ENCODE measurements at regions not wholly inside any gene's neighbourhood (a gene's known extent, or its start where the extent isn't known, plus 50 kb on each side); places are given as distances from the start of the nearest gene placed in this dataset.

- Histone ChIP-seq H3K4me1 (peaks cover 0 to 3% (median 0%) of the 10 kb centered on the region in 3 donors), H3K4me3 (no peak overlapping the region), H3K36me3 (no peaks in the 10 kb centered on the region), H3K9me3 (no peaks in the 10 kb centered on the region), H3K27me3 (no peaks in the 10 kb centered on the region), H3K27ac (no peak overlapping the region)
- TF ChIP-seq CTCF (IDR thresholded peaks at IDR 0.05) (no peak), POLR2A (IDR thresholded peaks at IDR 0.05) (no peak)
- WGBS, 2 donors, result 84 to 93% methylated on average over 2 of the region's 2 CpGs
- DNase-seq, result no peak
- intact Hi-C loops (cut with DNase I), result no loop called here
Observed at GRCh38 chr2:30374380-30374779, 72.7 kb upstream of the LCLAT1 start.

GRCh38 chr2:30375915-30376314 lies 71.1 kb upstream of the LCLAT1 start:
- no peak overlapping the region for H3K4me3 ChIP-seq
- H3K27ac ChIP-seq, result no peak overlapping the region
- intact Hi-C loops (cut with DNase I), result no loop called here
- H3K27me3 ChIP-seq, result no peaks in the 10 kb centered on the region
- H3K9me3 ChIP-seq, result no peaks in the 10 kb centered on the region
- no peaks in the 10 kb centered on the region for H3K36me3 ChIP-seq
- peaks cover 0 to 3% (median 0%) of the 10 kb centered on the region in 3 donors for H3K4me1 ChIP-seq
- DNase-seq, result no peak
- TF ChIP-seq CTCF (IDR thresholded peaks at IDR 0.05), result no peak
- no peak for TF ChIP-seq POLR2A (IDR thresholded peaks at IDR 0.05)

GRCh38 chr2:30379481-30379880 lies 67.6 kb upstream of the LCLAT1 start:
- Histone ChIP-seq H3K27ac (no peak overlapping the region), H3K4me1 (no peaks in the 10 kb centered on the region), H3K27me3 (peaks cover 0 to 2% (median 0%) of the 10 kb centered on the region in 4 donors), H3K9me3 (no peaks in the 10 kb centered on the region), H3K36me3 (no peaks in the 10 kb centered on the region), H3K4me3 (no peak overlapping the region)
- no peak for DNase-seq
- intact Hi-C loops (cut with DNase I), result no loop called here
- 100% methylated on average over 1 of the region's 1 CpG for WGBS, 2 donors
- no peak for TF ChIP-seq POLR2A (IDR thresholded peaks at IDR 0.05)
- TF ChIP-seq CTCF (IDR thresholded peaks at IDR 0.05), result no peak

- Histone ChIP-seq H3K27me3 (peaks cover 0 to 7% (median 0%) of the 10 kb centered on the region in 4 donors), H3K9me3 (no peaks in the 10 kb centered on the region), H3K36me3 (no peaks in the 10 kb centered on the region), H3K4me1 (no peaks in the 10 kb centered on the region), H3K4me3 (no peak overlapping the region), H3K27ac (no peak overlapping the region)
- TF ChIP-seq POLR2A (IDR thresholded peaks at IDR 0.05) (no peak), CTCF (IDR thresholded peaks at IDR 0.05) (no peak)
- 83 to 97% methylated on average over 3 of the region's 3 CpGs for WGBS, 2 donors
- intact Hi-C loops (cut with DNase I), result no loop called here
- no peak for DNase-seq
Observed at GRCh38 chr2:30380824-30381223, 66.2 kb upstream of the LCLAT1 start.

- TF ChIP-seq POLR2A (IDR thresholded peaks at IDR 0.05) (no peak), CTCF (IDR thresholded peaks at IDR 0.05) (no peak)
- Histone ChIP-seq H3K36me3 (no peaks in the 10 kb centered on the region), H3K4me1 (no peaks in the 10 kb centered on the region), H3K27me3 (peaks cover 0 to 7% (median 0%) of the 10 kb centered on the region in 4 donors), H3K27ac (no peak overlapping the region), H3K9me3 (no peaks in the 10 kb centered on the region), H3K4me3 (no peak overlapping the region)
- WGBS, 2 donors, result 70 to 72% methylated on average over 4 of the region's 4 CpGs
- DNase-seq, result no peak
- intact Hi-C loops (cut with DNase I), result no loop called here
Observed at GRCh38 chr2:30382162-30382783, 64.8 kb upstream of the LCLAT1 start.
